Astrocyte (in vitro differentiated cells and primary cell): ENCODE measurements at regions not wholly inside any gene's neighbourhood (a gene's known extent, or its start where the extent isn't known, plus 50 kb on each side); places are given as distances from the start of the nearest gene placed in this dataset.

ENCODE experiments used
- DNase-seq: peaks from one replicate; pipeline ENCODE4 v3.0.0-alpha.2; 2010; ENCODE audit warnings: low read depth
- FAIRE-seq: peaks from 2 replicates; lab custom pipeline; 2011; peaks lifted over from hg19 to GRCh38; lab: Jason Lieb, UNC
- H2AFZ ChIP-seq: 2 replicates; pipeline ENCODE4 v1.6.0; 2012; ENCODE audit warnings: low read depth, low read length, inconsistent platforms
- H3K27ac ChIP-seq: 2 replicates; pipeline ENCODE4 v1.5.1; 2011; ENCODE audit warnings: low read depth, low read length, inconsistent platforms
- H3K27me3 ChIP-seq: 2 replicates; pipeline ENCODE4 v1.6.0; 2011; ENCODE audit warnings: low read length, inconsistent platforms; ENCODE audit not compliant: insufficient read depth
- H3K36me3 ChIP-seq: 2 replicates; pipeline ENCODE4 v1.5.1; 2011; ENCODE audit warnings: low read length, inconsistent platforms; ENCODE audit not compliant: insufficient read depth
- H3K4me1 ChIP-seq: 2 replicates; pipeline ENCODE4 v1.5.1; 2011; ENCODE audit warnings: low read length, inconsistent platforms; ENCODE audit not compliant: insufficient read depth
- H3K4me2 ChIP-seq: 2 replicates; pipeline ENCODE4 v1.6.0; 2012; ENCODE audit warnings: low read length, inconsistent platforms
- H3K4me3 ChIP-seq: 2 replicates; pipeline ENCODE4 v1.5.1; 2011; ENCODE audit warnings: low read depth, mild to moderate bottlenecking, low read length, inconsistent platforms; ENCODE audit not compliant: insufficient read depth
- H3K79me2 ChIP-seq: 2 replicates; pipeline ENCODE4 v1.6.0; 2012; ENCODE audit warnings: mild to moderate bottlenecking, low read length, inconsistent platforms; ENCODE audit not compliant: insufficient read depth
- H3K9ac ChIP-seq: 2 replicates; pipeline ENCODE4 v1.6.0; 2012; ENCODE audit warnings: mild to moderate bottlenecking, low read length, inconsistent platforms
- H3K9me3 ChIP-seq: 2 replicates; pipeline ENCODE4 v1.5.1; 2012; ENCODE audit warnings: low read depth, mild to moderate bottlenecking, low read length, inconsistent platforms; ENCODE audit not compliant: insufficient read depth
- H4K20me1 ChIP-seq: 2 replicates; pipeline ENCODE4 v1.6.0; 2012; ENCODE audit warnings: low read length, inconsistent platforms; ENCODE audit not compliant: insufficient read depth
- H3K27ac Mint-ChIP-seq: one replicate; pipeline ENCODE4 v1.8.0; 2021; ENCODE audit warnings: mild to moderate bottlenecking, mixed read lengths; ENCODE audit not compliant: unreplicated experiment
- H3K27me3 Mint-ChIP-seq: one replicate; pipeline ENCODE4 v1.8.0; 2021; ENCODE audit warnings: low read depth, mixed read lengths; ENCODE audit not compliant: unreplicated experiment
- H3K36me3 Mint-ChIP-seq: one replicate; pipeline ENCODE4 v1.8.0; 2021; ENCODE audit warnings: low read depth, mixed read lengths; ENCODE audit not compliant: unreplicated experiment
- H3K4me1 Mint-ChIP-seq: one replicate; pipeline ENCODE4 v1.8.0; 2021; ENCODE audit warnings: low read depth, mixed read lengths; ENCODE audit not compliant: unreplicated experiment
- H3K4me3 Mint-ChIP-seq: one replicate; pipeline ENCODE4 v1.8.0; 2021; ENCODE audit warnings: mild to moderate bottlenecking, moderate library complexity, mixed read lengths; ENCODE audit not compliant: unreplicated experiment
- H3K9me3 Mint-ChIP-seq: one replicate; pipeline ENCODE4 v1.8.0; 2021; ENCODE audit warnings: mild to moderate bottlenecking, mixed read lengths; ENCODE audit not compliant: unreplicated experiment
- CTCF ChIP-seq: IDR thresholded peaks from 2 replicates; pipeline ENCODE4 v1.5.1; 2011; ENCODE audit warnings: low read depth, mild to moderate bottlenecking, inconsistent platforms, low read length, moderate library complexity; ENCODE audit not compliant: insufficient read depth
- EZH2 ChIP-seq: IDR thresholded peaks from 2 replicates; pipeline ENCODE4 v1.6.1; 2012; ENCODE audit warnings: mild to moderate bottlenecking, low read length, inconsistent platforms; ENCODE audit not compliant: insufficient read depth

- DNase-seq (no peak), FAIRE-seq (no peak)
- H3K27me3 ChIP-seq: peaks cover 3% of the 10 kb centered on the region
- Mint-ChIP-seq H3K9me3 (no peaks in the 10 kb centered on the region), H3K4me3 (no peak overlapping the region), H3K4me1 (peaks cover 9% of the 10 kb centered on the region), H3K36me3 (no peaks in the 10 kb centered on the region), H3K27ac (no peak overlapping the region), H3K27me3 (peaks cover 28% of the 10 kb centered on the region)
- H3K79me2 ChIP-seq: no peaks in the 10 kb centered on the region
- H3K27ac ChIP-seq: no peak overlapping the region
- no peaks in the 10 kb centered on the region for H3K4me1 ChIP-seq
- H3K36me3 ChIP-seq: no peaks in the 10 kb centered on the region
- no peaks in the 10 kb centered on the region for H4K20me1 ChIP-seq
- no peak overlapping the region for H2AFZ ChIP-seq
- TF ChIP-seq EZH2: no peak
- TF ChIP-seq CTCF: no peak
- H3K9me3 ChIP-seq: no peaks in the 10 kb centered on the region
- H3K4me3 ChIP-seq: no peak overlapping the region
- H3K9ac ChIP-seq: no peak overlapping the region
- no peak overlapping the region for H3K4me2 ChIP-seq
Observed at GRCh38 chr6:167666571-167667203, 160.0 kb upstream of the AFDN start.

DNA sequence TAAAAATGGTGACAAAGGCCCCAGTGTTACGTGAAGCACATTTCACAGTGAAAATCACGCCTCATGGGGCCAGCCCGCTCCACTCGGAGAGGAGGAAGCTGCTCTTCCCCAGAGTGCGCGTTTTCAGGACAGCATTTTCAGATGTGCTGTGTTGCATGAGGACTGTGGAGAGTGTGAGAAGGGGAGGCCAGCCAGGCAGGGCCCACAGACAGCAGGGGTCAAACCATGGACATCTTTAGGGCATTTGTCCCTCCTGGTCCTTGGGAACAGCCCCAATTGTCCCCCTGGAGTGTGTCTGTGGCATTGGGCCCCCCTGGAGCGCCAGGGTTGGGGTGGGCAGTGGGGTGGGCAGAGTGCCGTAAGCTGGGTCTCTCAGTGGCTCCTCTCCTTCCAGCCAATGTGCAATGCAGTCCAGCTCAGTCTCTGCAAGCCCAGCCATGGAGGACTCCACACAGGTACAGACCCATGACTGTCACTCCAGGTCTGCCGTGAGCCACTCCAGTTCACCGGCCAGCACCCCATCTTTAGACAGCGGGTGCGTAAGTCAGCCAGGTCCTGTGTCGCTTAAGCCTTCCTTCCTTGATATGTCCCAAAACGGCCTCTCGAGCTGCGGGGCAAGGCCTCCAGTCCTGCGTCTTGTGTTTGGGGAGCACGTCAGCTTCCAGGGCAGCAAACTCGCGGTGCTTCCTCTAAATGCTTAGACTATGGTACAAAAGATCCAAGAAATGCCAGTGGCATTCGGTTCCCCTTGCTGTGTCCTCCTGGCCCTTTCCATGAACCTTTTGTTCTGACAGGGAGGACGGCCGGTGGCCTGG is 159.3 kb upstream of the AFDN start:
- H3K4me3 Mint-ChIP-seq: no peak overlapping the region

More for the DNA sequence above, 159.3 kb upstream of the AFDN start:
- Mint-ChIP-seq H3K36me3 (no peaks in the 10 kb centered on the region), H3K27me3 (peaks cover 28% of the 10 kb centered on the region), H3K9me3 (peaks cover 3% of the 10 kb centered on the region), H3K4me1 (peaks cover 6% of the 10 kb centered on the region), H3K27ac (no peak overlapping the region)
- DNase-seq (no peak), FAIRE-seq (no peak)
- Histone ChIP-seq H3K36me3 (no peaks in the 10 kb centered on the region), H3K9me3 (peaks cover 3% of the 10 kb centered on the region), H3K4me1 (no peaks in the 10 kb centered on the region), H3K27me3 (peaks cover 3% of the 10 kb centered on the region), H3K79me2 (no peaks in the 10 kb centered on the region), H3K4me2 (no peak overlapping the region), H3K4me3 (no peak overlapping the region), H3K27ac (no peak overlapping the region), H4K20me1 (no peaks in the 10 kb centered on the region), H2AFZ (no peak overlapping the region), H3K9ac (no peak overlapping the region)
- TF ChIP-seq CTCF (no peak), EZH2 (no peak)
